ENCODE measurements at regions not wholly inside any gene's neighbourhood (a gene's known extent, or its start where the extent isn't known, plus 50 kb on each side); places are given as distances from the start of the nearest gene placed in this dataset.

DNA sequence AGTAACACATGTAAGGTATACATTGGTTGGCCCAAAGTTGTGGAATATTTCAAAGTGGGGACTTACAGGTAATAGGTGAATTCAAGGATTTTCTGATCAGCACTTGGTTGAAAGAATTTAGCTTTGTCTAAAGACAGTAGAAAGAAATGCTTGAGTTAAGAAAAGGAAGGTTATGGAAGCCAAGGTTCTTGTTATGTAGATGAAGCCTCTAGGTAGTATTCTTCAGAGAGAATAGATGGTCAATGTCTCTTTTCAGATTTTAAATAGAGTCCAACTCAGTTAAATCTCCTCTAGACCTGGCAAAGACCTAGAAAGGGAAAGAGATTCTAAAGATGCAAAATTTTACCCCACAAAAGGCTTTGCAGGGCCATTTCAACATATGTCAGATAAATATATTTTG is 157.4 kb downstream of the ANKRD30B start:
- intact Hi-C loops (cut with DNase I), result no loop called here
- Histone ChIP-seq H3K4me1 (no peaks in the 10 kb centered on the region), H3K9me3 (no peaks in the 10 kb centered on the region), H3K27ac (no peak overlapping the region), H3K4me3 (no peak overlapping the region), H3K36me3 (no peaks in the 10 kb centered on the region), H3K27me3 (no peaks in the 10 kb centered on the region)
- ATAC-seq, result no peak
- TF ChIP-seq, protein P1, sequence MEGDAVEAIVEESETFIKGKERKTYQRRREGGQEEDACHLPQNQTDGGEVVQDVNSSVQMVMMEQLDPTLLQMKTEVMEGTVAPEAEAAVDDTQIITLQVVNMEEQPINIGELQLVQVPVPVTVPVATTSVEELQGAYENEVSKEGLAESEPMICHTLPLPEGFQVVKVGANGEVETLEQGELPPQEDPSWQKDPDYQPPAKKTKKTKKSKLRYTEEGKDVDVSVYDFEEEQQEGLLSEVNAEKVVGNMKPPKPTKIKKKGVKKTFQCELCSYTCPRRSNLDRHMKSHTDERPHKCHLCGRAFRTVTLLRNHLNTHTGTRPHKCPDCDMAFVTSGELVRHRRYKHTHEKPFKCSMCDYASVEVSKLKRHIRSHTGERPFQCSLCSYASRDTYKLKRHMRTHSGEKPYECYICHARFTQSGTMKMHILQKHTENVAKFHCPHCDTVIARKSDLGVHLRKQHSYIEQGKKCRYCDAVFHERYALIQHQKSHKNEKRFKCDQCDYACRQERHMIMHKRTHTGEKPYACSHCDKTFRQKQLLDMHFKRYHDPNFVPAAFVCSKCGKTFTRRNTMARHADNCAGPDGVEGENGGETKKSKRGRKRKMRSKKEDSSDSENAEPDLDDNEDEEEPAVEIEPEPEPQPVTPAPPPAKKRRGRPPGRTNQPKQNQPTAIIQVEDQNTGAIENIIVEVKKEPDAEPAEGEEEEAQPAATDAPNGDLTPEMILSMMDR (IDR thresholded peaks at IDR 0.05), result no peak
- no peak for DNase-seq

DNA sequence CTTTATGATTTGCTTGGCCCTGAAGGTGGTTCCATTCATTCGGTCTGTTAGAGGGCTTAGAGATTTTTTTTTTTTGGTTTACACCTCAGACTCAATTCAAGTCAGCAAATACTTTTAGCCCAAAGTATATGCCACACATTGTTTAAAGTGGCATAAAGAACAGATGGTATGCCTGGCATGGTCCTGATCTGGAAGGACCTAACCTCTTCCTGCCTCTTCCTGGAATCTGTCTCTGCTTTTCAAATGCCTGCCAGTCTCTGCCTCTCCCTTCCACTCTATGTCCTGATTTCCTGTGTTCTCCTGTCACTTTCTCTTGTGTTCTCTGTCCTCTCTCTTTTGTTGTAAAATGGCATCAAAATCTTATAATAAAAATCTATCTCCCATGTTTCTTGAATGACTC is 158.0 kb downstream of the ANKRD30B start:
- H3K27me3 ChIP-seq, result no peaks in the 10 kb centered on the region
- no peaks in the 10 kb centered on the region for H3K36me3 ChIP-seq
- no peaks in the 10 kb centered on the region for H3K4me1 ChIP-seq
- H3K27ac ChIP-seq, result no peak overlapping the region
- H3K4me3 ChIP-seq, result no peak overlapping the region
- no peaks in the 10 kb centered on the region for H3K9me3 ChIP-seq
- TF ChIP-seq, protein P1 (IDR thresholded peaks at IDR 0.05), result no peak
- DNase-seq, result no peak
- no peak for ATAC-seq
- intact Hi-C loops (cut with DNase I), result no loop called here

DNA sequence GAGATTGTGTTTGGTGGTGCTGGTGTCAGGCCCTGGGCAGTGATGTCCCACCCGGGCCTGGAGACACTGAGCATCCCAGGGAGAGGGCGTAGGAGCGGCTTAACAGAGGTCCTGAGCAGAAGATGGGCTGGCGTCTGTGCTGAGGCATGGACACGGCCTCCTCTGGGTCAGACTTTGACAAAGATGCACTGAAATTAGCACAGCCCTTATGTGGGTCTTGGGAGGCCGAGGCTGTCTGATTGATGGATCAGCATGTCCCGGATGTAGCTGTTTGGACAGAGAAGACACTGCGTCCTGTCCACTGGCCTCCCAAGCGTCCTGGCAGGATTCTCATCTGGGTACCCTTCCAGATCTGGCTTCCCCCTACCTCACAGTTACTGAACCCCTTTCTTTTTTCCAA is 159.4 kb downstream of the ANKRD30B start:
- Histone ChIP-seq H3K4me1 (no peaks in the 10 kb centered on the region), H3K27me3 (no peaks in the 10 kb centered on the region), H3K4me3 (no peak overlapping the region), H3K9me3 (no peaks in the 10 kb centered on the region), H3K27ac (no peak overlapping the region), H3K36me3 (no peaks in the 10 kb centered on the region)
- TF ChIP-seq, protein P1 (IDR thresholded peaks at IDR 0.05), result no peak
- no peak for ATAC-seq
- no peak for DNase-seq
- intact Hi-C loops (cut with DNase I), result no loop called here

DNA sequence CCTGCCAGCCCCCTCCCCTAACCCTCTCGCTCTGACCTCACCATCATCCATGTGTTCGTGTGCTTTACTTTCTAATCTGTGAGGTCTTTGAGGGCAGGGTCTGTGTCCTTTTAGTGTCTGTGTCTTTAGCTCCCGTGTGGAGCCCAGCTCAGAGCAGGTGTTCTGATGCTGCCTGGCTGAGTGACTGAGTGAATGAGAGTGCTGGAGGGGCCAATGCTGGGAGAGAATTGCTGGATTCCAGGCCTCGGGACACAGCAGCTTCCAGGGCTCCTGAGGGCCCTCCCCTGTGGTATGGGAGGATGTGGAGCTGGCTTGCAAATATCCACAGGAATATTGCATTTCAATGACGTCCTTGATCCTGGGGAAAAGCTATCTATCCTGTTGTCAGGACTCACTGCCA is 160.6 kb downstream of the ANKRD30B start:
- intact Hi-C loops (cut with DNase I), result no loop called here
- H3K27me3 ChIP-seq, result no peaks in the 10 kb centered on the region
- no peak overlapping the region for H3K4me3 ChIP-seq
- H3K4me1 ChIP-seq, result no peaks in the 10 kb centered on the region
- ATAC-seq (no peak), DNase-seq (no peak)
- TF ChIP-seq, protein P1 (IDR thresholded peaks at IDR 0.05), result no peak
- no peak overlapping the region for H3K27ac ChIP-seq
- no peaks in the 10 kb centered on the region for H3K36me3 ChIP-seq
- H3K9me3 ChIP-seq, result no peaks in the 10 kb centered on the region

DNA sequence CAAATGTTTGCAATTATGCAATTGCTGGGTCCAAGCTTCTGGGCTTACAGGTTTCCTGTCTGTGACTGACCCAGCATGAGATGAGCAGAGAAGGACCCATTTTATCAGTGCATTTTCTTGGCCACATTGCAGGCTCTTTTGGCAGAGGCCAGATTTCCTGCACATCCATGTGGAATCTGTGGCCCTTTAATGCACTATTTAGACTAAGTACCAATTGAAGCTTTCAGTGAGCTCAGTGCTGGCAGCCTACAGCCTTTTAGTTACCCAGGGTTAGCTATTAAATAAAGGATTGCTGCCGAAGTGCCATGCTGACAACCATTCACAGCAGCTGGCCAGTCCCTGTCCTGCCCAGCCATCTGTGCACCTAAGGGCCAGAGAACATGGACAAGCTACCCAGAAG is 165.0 kb downstream of the ANKRD30B start:
- Histone ChIP-seq H3K36me3 (no peaks in the 10 kb centered on the region), H3K27ac (no peak overlapping the region), H3K4me3 (no peak overlapping the region), H3K4me1 (no peaks in the 10 kb centered on the region), H3K9me3 (peaks cover 0 to 2% of the 10 kb centered on the region in 2 donors), H3K27me3 (no peaks in the 10 kb centered on the region)
- ATAC-seq (no peak), DNase-seq (no peak)
- intact Hi-C loops (cut with DNase I), result no loop called here
- TF ChIP-seq, protein P1 (IDR thresholded peaks at IDR 0.05), result no peak
